ENCODE measurements at regions not wholly inside any gene's neighbourhood (a gene's known extent, or its start where the extent isn't known, plus 50 kb on each side); places are given as distances from the start of the nearest gene placed in this dataset.

DNA sequence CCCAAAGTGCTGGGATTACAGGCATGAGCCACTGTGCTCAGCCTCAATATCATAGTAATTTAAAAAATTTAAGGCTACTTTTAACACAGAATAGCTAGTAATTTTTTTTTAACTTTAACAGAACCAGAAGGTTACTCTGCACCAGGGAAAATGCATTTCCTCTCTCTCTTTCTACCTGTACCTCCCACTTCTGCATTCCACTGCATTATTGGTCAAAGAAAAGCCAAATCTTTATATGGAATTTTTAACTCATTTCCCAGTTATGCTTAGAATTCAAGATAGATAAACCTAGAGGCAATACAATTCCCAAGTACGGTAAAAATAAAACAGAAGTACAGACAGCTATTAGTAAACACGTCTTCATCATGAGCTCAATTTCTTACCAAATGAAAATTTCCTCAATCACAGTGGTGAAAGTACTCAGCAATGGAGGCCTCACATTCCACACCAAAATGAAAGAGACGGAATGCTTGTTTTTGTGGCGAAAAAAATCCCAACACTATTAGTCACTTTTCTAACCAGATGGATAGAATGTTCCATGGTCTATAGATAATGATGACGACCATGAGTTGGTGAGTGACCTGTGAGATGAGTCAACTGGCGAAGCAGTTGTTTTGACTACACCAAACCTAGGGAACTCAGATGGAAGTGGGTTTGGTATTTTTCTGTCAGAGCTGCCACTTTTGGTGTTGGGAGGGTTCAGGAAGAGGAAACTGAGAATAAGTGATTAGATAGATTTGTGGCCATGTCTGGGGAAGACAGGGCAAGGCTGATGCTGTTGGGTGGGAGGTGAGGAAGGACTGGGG is 104.7 kb upstream of the SGK1 start:
- no peak overlapping the region for H3K27ac ChIP-seq
- no peaks in the 10 kb centered on the region for H3K9me3 ChIP-seq
- H3K4me3 ChIP-seq: no peak overlapping the region
- H3K27me3 ChIP-seq: no peaks in the 10 kb centered on the region
- 71 to 81% methylated on average over 6 of the region's 6 CpGs for WGBS, 2 donors
- H3K4me1 ChIP-seq: peaks cover 0 to 36% (median 7%) of the 10 kb centered on the region in 3 donors
- H3K36me3 ChIP-seq: no peaks in the 10 kb centered on the region
- no peak for TF ChIP-seq CTCF (IDR thresholded peaks at IDR 0.05)
- no peak for TF ChIP-seq POLR2A (IDR thresholded peaks at IDR 0.05)
- intact Hi-C loops (cut with DNase I): no loop called here
- DNase-seq: no peak

- H3K27ac ChIP-seq: no peak overlapping the region
- H3K36me3 ChIP-seq: no peaks in the 10 kb centered on the region
- TF ChIP-seq POLR2A (IDR thresholded peaks at IDR 0.05) (no peak), CTCF (IDR thresholded peaks at IDR 0.05) (no peak)
- H3K9me3 ChIP-seq: no peaks in the 10 kb centered on the region
- H3K4me3 ChIP-seq: no peak overlapping the region
- WGBS, 2 donors: 71 to 75% methylated on average over 1 of the region's 1 CpG
- DNase-seq: no peak
- H3K4me1 ChIP-seq: peaks cover 0 to 36% (median 7%) of the 10 kb centered on the region in 3 donors
- intact Hi-C loops (cut with DNase I): no loop called here
- H3K27me3 ChIP-seq: no peaks in the 10 kb centered on the region
Measured at GRCh38 chr6:134421501-134421900, 103.6 kb upstream of the SGK1 start.

DNA sequence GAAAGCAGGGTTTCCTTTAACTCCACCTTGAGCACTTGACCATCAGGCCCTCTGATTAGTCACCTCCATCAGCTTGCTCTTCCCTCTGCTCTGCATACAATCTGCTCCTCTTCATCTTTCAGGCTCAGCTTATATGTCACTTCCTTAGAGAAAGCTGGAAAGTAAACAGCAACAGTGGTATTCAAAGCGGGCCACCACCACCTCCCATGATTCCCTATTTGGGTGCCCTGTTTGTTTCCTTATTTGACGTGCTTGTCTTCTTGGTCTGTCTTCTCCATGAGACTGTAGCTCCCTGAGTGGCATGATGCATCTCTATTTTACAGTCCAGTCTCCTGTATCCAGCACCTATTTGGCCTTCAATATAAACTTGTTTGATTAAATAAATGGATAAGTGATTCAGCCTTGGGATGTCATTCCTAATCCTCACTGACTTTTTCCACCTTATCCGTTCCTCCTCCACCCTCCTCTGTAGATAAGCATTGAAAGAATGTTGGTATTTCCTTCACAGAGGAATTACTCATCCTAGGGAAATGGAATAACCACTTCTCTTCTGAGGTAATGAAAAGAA is 102.8 kb upstream of the SGK1 start:
- no peak for DNase-seq
- intact Hi-C loops (cut with DNase I): no loop called here
- Histone ChIP-seq H3K4me3 (no peak overlapping the region), H3K9me3 (no peaks in the 10 kb centered on the region), H3K4me1 (peaks cover 0 to 33% (median 7%) of the 10 kb centered on the region in 3 donors), H3K36me3 (no peaks in the 10 kb centered on the region), H3K27me3 (no peaks in the 10 kb centered on the region), H3K27ac (peak overlapping the region in 1 of 4 donors; percentile 32)
- no peak for TF ChIP-seq POLR2A (IDR thresholded peaks at IDR 0.05)
- TF ChIP-seq CTCF (IDR thresholded peaks at IDR 0.05): no peak
- WGBS, 2 donors: 61 to 66% methylated on average over 3 of the region's 3 CpGs

DNA sequence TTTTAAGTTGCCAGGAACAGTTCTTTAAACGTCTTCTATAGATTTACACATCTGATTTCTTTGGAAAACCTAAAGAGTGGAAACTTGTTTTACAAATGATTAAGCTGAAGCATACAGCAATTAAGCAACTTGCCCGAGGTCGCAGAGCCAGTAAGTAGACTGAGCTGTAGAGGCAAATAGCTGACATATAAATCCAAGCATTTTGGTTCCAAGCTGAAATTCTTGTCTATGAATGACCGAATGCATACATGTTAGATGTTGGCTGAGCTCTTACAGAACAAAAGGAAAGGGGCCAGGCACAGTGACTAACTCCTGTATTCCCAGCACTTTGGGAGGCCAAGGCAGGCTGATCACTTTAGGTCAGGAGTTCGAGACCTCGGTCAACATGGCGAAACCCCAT is 101.8 kb upstream of the SGK1 start:
- peak overlapping the region in 2 of 4 donors; percentile 17 to 32 for H3K27ac ChIP-seq
- H3K4me1 ChIP-seq: peaks cover 0 to 24% (median 4%) of the 10 kb centered on the region in 3 donors
- H3K27me3 ChIP-seq: no peaks in the 10 kb centered on the region
- no peak for DNase-seq
- intact Hi-C loops (cut with DNase I): no loop called here
- no peak overlapping the region for H3K4me3 ChIP-seq
- no peak for TF ChIP-seq POLR2A (IDR thresholded peaks at IDR 0.05)
- WGBS, 2 donors: 61 to 66% methylated on average over 7 of the region's 7 CpGs
- H3K9me3 ChIP-seq: no peaks in the 10 kb centered on the region
- H3K36me3 ChIP-seq: no peaks in the 10 kb centered on the region

GRCh38 chr6:134416418-134417154 is 98.7 kb upstream of the SGK1 start:
- Histone ChIP-seq H3K36me3 (no peaks in the 10 kb centered on the region), H3K27me3 (no peaks in the 10 kb centered on the region), H3K27ac (no peak overlapping the region), H3K4me1 (peaks cover 0 to 16% (median 4%) of the 10 kb centered on the region in 3 donors), H3K4me3 (no peak overlapping the region), H3K9me3 (peaks cover 0 to 11% (median 0%) of the 10 kb centered on the region in 3 donors)
- intact Hi-C loops (cut with DNase I): no loop called here
- DNase-seq: no peak
- TF ChIP-seq CTCF (IDR thresholded peaks at IDR 0.05): no peak
- TF ChIP-seq POLR2A (IDR thresholded peaks at IDR 0.05): no peak
- WGBS, 2 donors: 78 to 88% methylated on average over 10 of the region's 10 CpGs
